ENCODE measurements at regions not wholly inside any gene's neighbourhood (a gene's known extent, or its start where the extent isn't known, plus 50 kb on each side); places are given as distances from the start of the nearest gene placed in this dataset.

- no peaks in the 10 kb centered on the region for H3K36me3 ChIP-seq
- no peaks in the 10 kb centered on the region for H3K9me3 ChIP-seq
- no peak for DNase-seq (ENCODE audit: low spot score in 2 of 2)
- intact Hi-C loops (cut with DNase I), result no loop called here
- TF ChIP-seq CTCF (IDR thresholded peaks at IDR 0.05), result no peak
- H3K27me3 ChIP-seq, result no peaks in the 10 kb centered on the region
- no peaks in the 10 kb centered on the region for H3K4me1 ChIP-seq
- no peak overlapping the region for H3K27ac ChIP-seq
- H3K4me3 ChIP-seq, result no peak overlapping the region
These were observed 54.8 kb upstream of the DLK1 start for GRCh38 chr14:100671906-100672305.

- Histone ChIP-seq H3K27ac (no peak overlapping the region), H3K36me3 (no peaks in the 10 kb centered on the region), H3K9me3 (no peaks in the 10 kb centered on the region), H3K4me1 (no peaks in the 10 kb centered on the region), H3K27me3 (no peaks in the 10 kb centered on the region), H3K4me3 (no peak overlapping the region)
- intact Hi-C loops (cut with DNase I), result no loop called here
- TF ChIP-seq CTCF (IDR thresholded peaks at IDR 0.05), result no peak
- DNase-seq (ENCODE audit: low spot score in 2 of 2), result no peak
These were observed 53.4 kb upstream of the DLK1 start for GRCh38 chr14:100673085-100673806.

GRCh38 chr14:100673807-100674154 lies 52.9 kb upstream of the DLK1 start:
- no peaks in the 10 kb centered on the region for H3K27me3 ChIP-seq
- no peak for DNase-seq (ENCODE audit: low spot score in 2 of 2)
- no peak overlapping the region for H3K4me3 ChIP-seq
- H3K4me1 ChIP-seq, result no peaks in the 10 kb centered on the region
- intact Hi-C loops (cut with DNase I), result no loop called here
- TF ChIP-seq CTCF (IDR thresholded peaks at IDR 0.05), result no peak
- H3K27ac ChIP-seq, result no peak overlapping the region
- no peaks in the 10 kb centered on the region for H3K36me3 ChIP-seq
- no peaks in the 10 kb centered on the region for H3K9me3 ChIP-seq

- TF ChIP-seq CTCF (IDR thresholded peaks at IDR 0.05), result no peak
- H3K9me3 ChIP-seq, result no peaks in the 10 kb centered on the region
- H3K27me3 ChIP-seq, result no peaks in the 10 kb centered on the region
- no peak for DNase-seq (ENCODE audit: low spot score in 2 of 2)
- no peaks in the 10 kb centered on the region for H3K4me1 ChIP-seq
- no peaks in the 10 kb centered on the region for H3K36me3 ChIP-seq
- no peak overlapping the region for H3K4me3 ChIP-seq
- intact Hi-C loops (cut with DNase I), result no loop called here
- H3K27ac ChIP-seq, result no peak overlapping the region
These were observed 52.3 kb upstream of the DLK1 start for GRCh38 chr14:100674428-100674827.

GRCh38 chr14:100674897-100675619 lies 51.6 kb upstream of the DLK1 start:
- Histone ChIP-seq H3K9me3 (no peaks in the 10 kb centered on the region), H3K27me3 (no peaks in the 10 kb centered on the region), H3K4me1 (no peaks in the 10 kb centered on the region), H3K4me3 (no peak overlapping the region), H3K27ac (no peak overlapping the region), H3K36me3 (no peaks in the 10 kb centered on the region)
- no peak for DNase-seq (ENCODE audit: low spot score in 2 of 2)
- TF ChIP-seq CTCF (IDR thresholded peaks at IDR 0.05), result no peak
- intact Hi-C loops (cut with DNase I), result no loop called here

Data from ascending aorta (tissue), 2 donors.